HCEC 1CT (cell line): ENCODE measurements at regions not wholly inside any gene's neighbourhood (a gene's known extent, or its start where the extent isn't known, plus 50 kb on each side); places are given as distances from the start of the nearest gene placed in this dataset.

Source experiments
- DNase-seq: peaks from one replicate; pipeline ENCODE4 v3.0.0-alpha.2; 2017

GRCh38 chr9:115373000-115373709 is 255.2 kb upstream of the TNC start:
- DNase-seq, result peak; percentile 97

GRCh38 chr9:115373710-115374045 is 255.7 kb upstream of the TNC start:
- no peak for DNase-seq

GRCh38 chr9:115374724-115375268 is 256.8 kb upstream of the TNC start:
- no peak for DNase-seq

- no peak for DNase-seq
Observed at GRCh38 chr9:115378241-115378640, 260.3 kb upstream of the TNC start.

GRCh38 chr9:115378758-115379157 is 260.8 kb upstream of the TNC start:
- DNase-seq, result no peak

GRCh38 chr9:115379719-115380118 is 261.8 kb upstream of the TNC start:
- DNase-seq, result no peak

- no peak for DNase-seq
Observed at GRCh38 chr9:115382865-115383264, 264.9 kb upstream of the TNC start.

- no peak for DNase-seq
Observed at GRCh38 chr9:115385383-115386122, 267.6 kb upstream of the TNC start.

GRCh38 chr9:115386963-115387770 is 269.2 kb upstream of the TNC start:
- no peak for DNase-seq

- DNase-seq, result no peak
Observed at GRCh38 chr9:115391168-115391825, 273.3 kb upstream of the TNC start.

GRCh38 chr9:115393976-115394775 is 276.2 kb upstream of the TNC start:
- DNase-seq, result no peak

- no peak for DNase-seq
Observed at GRCh38 chr9:115395511-115396021, 277.6 kb upstream of the TNC start.

- no peak for DNase-seq
Observed at GRCh38 chr9:115396071-115396529, 278.1 kb upstream of the TNC start.

- DNase-seq, result no peak
Observed at GRCh38 chr9:115397591-115398312, 279.8 kb upstream of the TNC start.

- no peak for DNase-seq
Observed at GRCh38 chr9:115398313-115398650, 280.3 kb upstream of the TNC start.

- DNase-seq, result no peak
Observed at GRCh38 chr9:115398996-115399395, 281.0 kb upstream of the TNC start.

- no peak for DNase-seq
Observed at GRCh38 chr9:115400796-115401195, 282.8 kb upstream of the TNC start.

GRCh38 chr9:115401756-115402327 is 283.9 kb upstream of the TNC start:
- DNase-seq, result no peak

GRCh38 chr9:115403753-115404152 is 285.8 kb upstream of the TNC start:
- no peak for DNase-seq

GRCh38 chr9:115404311-115404710 is 286.4 kb upstream of the TNC start:
- DNase-seq, result no peak

- no peak for DNase-seq
Observed at GRCh38 chr9:115411516-115411915, 293.6 kb upstream of the TNC start.
